IgD-negative memory B cell (primary cell): ENCODE measurements at regions not wholly inside any gene's neighbourhood (a gene's known extent, or its start where the extent isn't known, plus 50 kb on each side); places are given as distances from the start of the nearest gene placed in this dataset.

Experiments
- H3K27ac Mint-ChIP-seq, 3 donors: one replicate each; pipeline ENCODE4 v1.8.0; 2020 to 2022; ENCODE audit warnings: mild to moderate bottlenecking in 3 of 3, mixed read lengths in 3 of 3, moderate library complexity in 1 of 3
- H3K27me3 Mint-ChIP-seq: one replicate; pipeline ENCODE4 v1.8.0; 2021; ENCODE audit warnings: mixed read lengths
- H3K36me3 Mint-ChIP-seq: one replicate; pipeline ENCODE4 v1.8.0; 2020; ENCODE audit warnings: mild to moderate bottlenecking, mixed read lengths
- H3K4me1 Mint-ChIP-seq, 3 donors: one replicate each; pipeline ENCODE4 v1.8.0; 2020 to 2022; ENCODE audit warnings: mixed read lengths in 3 of 3, mild to moderate bottlenecking in 1 of 3
- H3K4me3 Mint-ChIP-seq, 4 donors: one replicate each; pipeline ENCODE4 v1.8.0; 2020 to 2022; ENCODE audit warnings: mild to moderate bottlenecking in 4 of 4, mixed read lengths in 4 of 4, moderate library complexity in 3 of 4
- H3K9me3 Mint-ChIP-seq, 3 donors: one replicate each; pipeline ENCODE4 v1.8.0; 2020 to 2021; ENCODE audit warnings: mixed read lengths in 3 of 3, mild to moderate bottlenecking in 1 of 3

DNA sequence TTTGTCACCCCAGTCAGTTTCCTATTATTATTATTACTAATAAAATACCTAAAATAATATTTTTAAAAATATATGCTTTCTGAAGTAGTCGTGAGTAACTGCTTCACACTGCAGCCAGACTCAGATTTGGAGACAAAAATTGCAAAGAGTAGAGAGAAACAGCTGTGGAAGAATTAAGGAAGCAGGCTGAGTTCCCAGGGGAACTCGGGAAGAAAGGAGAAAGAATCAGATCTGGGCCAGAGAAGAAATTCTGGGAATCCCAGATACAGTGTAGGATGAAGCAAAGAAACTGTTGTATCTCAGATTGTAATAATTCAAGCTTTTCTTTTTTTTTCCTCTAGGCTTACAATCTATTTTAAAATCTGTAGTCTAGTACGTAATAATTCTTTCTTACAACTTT, 182.3 kb downstream of the FTCDNL1 start:
- Mint-ChIP-seq H3K4me3 (no peak overlapping the region), H3K36me3 (no peaks in the 10 kb centered on the region), H3K4me1 (no peaks in the 10 kb centered on the region), H3K27me3 (no peaks in the 10 kb centered on the region), H3K9me3 (peaks cover 0 to 6% (median 0%) of the 10 kb centered on the region in 3 donors), H3K27ac (no peak overlapping the region)

DNA sequence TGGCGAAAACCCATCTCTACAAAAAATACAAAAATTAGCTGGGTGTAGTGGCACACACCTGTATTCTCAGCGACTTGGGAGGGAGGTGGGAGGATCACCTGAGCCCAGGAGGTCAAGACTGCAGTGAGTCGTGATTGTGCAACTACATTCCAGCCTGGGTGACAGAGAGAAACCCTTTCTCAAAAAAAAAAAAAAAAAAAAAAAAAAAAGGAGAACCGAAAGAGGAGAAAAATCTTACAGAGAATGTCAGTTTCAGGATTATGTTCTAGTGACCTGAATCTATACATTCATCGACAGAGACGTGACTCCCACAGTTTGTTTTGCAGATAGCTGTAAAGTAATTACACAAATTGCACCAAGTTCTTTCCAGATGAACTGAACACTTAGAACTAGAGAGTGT, 187.8 kb downstream of the FTCDNL1 start:
- Mint-ChIP-seq H3K9me3 (peaks cover 0 to 2% (median 2%) of the 10 kb centered on the region in 3 donors), H3K27me3 (peaks cover 12% of the 10 kb centered on the region), H3K4me1 (no peaks in the 10 kb centered on the region), H3K4me3 (no peak overlapping the region), H3K36me3 (no peaks in the 10 kb centered on the region), H3K27ac (no peak overlapping the region)

DNA sequence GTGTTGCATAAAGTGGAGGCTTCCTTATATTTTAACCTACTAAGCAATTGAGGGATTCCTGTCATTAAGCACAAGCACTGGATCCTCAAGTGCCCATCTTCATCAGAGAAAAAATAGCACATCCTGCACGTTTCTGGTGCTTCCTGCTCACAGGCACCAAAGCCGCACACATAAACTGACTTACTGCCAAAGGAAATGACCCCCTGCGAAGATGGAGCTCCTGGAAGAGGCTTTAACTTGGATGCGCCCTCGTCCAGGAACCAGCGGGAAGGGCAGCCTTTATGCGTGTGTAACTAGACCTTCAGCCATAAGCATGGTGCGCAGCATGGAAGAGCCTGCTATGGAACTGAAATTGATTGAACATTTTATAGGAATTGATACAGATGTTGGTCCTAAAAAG, 188.7 kb downstream of the FTCDNL1 start:
- Mint-ChIP-seq H3K4me3 (no peak overlapping the region), H3K9me3 (peaks cover 0 to 4% (median 2%) of the 10 kb centered on the region in 3 donors), H3K27me3 (peaks cover 19% of the 10 kb centered on the region), H3K36me3 (no peaks in the 10 kb centered on the region), H3K27ac (no peak overlapping the region), H3K4me1 (no peaks in the 10 kb centered on the region)

DNA sequence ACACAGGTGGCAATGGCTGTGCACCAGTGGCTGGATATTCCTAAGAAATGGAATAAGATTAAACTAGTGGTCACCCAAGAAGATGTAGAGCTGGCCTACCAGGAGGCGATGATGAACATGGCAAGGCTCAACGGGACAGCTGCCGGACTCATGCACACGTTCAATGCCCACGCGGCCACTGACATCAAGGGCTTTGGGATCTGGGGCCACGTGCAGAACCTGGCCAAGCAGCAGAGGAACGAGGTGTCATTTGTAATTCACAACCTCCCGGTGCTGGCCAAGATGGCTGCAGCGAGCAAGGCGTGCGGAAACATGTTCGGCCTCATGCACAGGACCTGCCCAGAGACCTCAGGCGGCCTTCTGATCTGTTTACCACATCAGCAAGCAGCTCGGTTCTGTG, 190.8 kb downstream of the FTCDNL1 start:
- H3K4me3 Mint-ChIP-seq = no peak overlapping the region
- no peaks in the 10 kb centered on the region for H3K36me3 Mint-ChIP-seq
- no peak overlapping the region for H3K27ac Mint-ChIP-seq
- peaks cover 6 to 8% (median 7%) of the 10 kb centered on the region in 3 donors for H3K9me3 Mint-ChIP-seq
- H3K4me1 Mint-ChIP-seq = no peaks in the 10 kb centered on the region
- peaks cover 22% of the 10 kb centered on the region for H3K27me3 Mint-ChIP-seq

DNA sequence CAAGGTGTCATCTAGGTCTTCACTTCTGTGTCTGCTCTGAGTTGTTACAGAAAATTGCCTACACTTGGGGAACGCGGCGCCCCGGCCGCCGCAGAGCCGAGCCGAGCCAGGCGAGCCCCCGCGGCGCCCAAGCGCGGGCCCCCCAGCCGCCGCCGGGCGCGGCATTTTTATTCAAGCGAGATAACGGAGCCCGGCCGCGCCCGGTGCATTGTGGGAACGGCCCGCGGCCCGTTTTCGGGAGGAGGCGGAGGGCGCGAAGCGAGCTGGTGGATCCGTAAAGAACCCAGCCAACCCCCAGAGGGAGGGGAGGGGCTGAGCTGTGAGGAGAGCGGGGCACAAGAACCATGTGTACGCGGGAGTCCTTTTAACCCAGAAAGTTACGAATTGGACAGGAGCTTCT, 191.8 kb downstream of the FTCDNL1 start:
- Mint-ChIP-seq H3K4me1 (no peaks in the 10 kb centered on the region), H3K9me3 (peaks cover 7 to 8% (median 8%) of the 10 kb centered on the region in 3 donors), H3K27ac (no peak overlapping the region), H3K4me3 (no peak overlapping the region), H3K27me3 (peaks cover 22% of the 10 kb centered on the region), H3K36me3 (no peaks in the 10 kb centered on the region)

DNA sequence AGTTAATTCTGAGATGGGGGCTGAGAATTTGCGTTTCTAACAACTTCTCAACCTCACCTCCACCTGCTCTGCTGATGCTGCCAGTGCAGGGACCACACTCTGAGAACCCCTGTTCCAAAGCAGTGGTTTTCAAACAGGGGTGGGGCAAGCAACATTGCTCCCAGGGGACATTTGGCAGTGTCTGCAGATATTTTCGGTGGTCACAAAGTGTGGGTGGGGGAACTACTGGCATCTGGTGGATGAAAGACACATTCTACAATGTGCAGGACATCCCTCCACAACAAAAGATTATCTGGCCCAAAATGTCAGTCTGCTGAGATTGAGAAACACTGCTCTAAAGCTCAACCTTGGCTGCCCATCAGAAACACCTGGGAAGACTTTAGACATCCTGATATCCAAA, 188.7 kb upstream of the SATB2 start:
- Mint-ChIP-seq H3K4me1 (peaks cover 1 to 6% (median 2%) of the 10 kb centered on the region in 3 donors), H3K27ac (no peak overlapping the region), H3K4me3 (no peak overlapping the region), H3K9me3 (peaks cover 0 to 2% (median 0%) of the 10 kb centered on the region in 3 donors), H3K36me3 (peaks cover 1% of the 10 kb centered on the region), H3K27me3 (peaks cover 4% of the 10 kb centered on the region)

DNA sequence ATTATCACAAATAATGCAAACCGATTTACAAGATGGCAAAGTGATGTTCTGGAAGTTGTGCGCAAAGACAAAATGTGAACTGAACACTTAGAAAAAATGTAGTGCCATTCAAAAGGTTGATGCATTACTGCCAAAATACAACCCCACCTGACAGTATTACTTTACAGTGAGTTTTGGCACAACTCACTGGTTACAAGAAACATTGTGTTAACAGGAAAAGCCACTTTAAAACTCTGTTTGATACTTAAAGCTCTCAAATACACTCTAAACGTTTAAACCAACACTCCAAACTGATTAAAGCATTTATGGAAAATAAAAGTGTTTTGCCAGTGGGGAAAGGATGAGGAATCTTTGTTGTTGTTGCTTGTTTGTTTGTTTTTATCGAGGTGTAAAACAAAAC, 173.4 kb upstream of the SATB2 start:
- H3K4me3 Mint-ChIP-seq = no peak overlapping the region
- no peaks in the 10 kb centered on the region for H3K4me1 Mint-ChIP-seq
- no peaks in the 10 kb centered on the region for H3K27me3 Mint-ChIP-seq
- no peaks in the 10 kb centered on the region for H3K9me3 Mint-ChIP-seq
- no peak overlapping the region for H3K27ac Mint-ChIP-seq
- no peaks in the 10 kb centered on the region for H3K36me3 Mint-ChIP-seq

DNA sequence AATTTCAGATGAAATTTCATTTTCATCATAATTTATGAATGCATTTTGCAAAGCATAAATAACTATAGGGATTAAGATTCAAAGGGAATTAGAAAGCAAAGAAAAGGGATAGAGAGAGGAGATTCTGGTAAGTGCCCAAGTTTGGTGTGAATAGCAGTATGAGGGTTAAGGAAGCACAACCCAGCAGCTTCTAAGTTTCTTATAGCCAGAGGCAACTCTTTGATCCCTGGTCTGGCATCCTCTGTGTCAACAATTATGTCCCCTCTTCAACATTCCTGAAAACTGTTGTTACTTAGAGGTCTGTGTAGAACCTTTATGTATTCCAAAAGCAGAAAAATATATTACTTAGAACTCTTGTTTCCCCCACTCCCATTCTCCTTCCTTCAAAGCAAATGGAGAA, 171.6 kb upstream of the SATB2 start:
- H3K27me3 Mint-ChIP-seq = peaks cover 2% of the 10 kb centered on the region
- H3K27ac Mint-ChIP-seq = no peak overlapping the region
- no peaks in the 10 kb centered on the region for H3K9me3 Mint-ChIP-seq
- H3K36me3 Mint-ChIP-seq = no peaks in the 10 kb centered on the region
- H3K4me3 Mint-ChIP-seq = no peak overlapping the region
- peaks cover 0 to 1% (median 0%) of the 10 kb centered on the region in 3 donors for H3K4me1 Mint-ChIP-seq

DNA sequence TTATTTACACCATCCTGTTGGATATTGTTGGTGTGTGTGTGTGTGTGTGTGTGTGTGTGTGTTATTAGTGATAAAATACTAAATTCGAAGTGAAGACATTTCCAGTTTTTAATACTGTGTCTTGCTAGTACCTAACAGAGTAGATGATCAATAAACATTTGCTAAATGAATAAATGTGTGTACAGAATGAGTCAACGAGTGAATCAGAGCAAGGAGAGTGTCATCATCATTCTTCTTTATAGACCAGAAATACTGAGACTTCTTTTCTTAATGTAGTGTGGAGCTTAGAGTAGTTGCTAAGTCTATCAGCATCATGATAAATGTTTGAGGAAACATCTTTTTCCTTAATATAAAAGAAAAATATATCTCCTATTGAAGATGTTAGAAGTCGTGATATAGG, 169.7 kb upstream of the SATB2 start:
- Mint-ChIP-seq H3K9me3 (no peaks in the 10 kb centered on the region), H3K27ac (no peak overlapping the region), H3K36me3 (no peaks in the 10 kb centered on the region), H3K4me1 (peaks cover 0 to 1% (median 0%) of the 10 kb centered on the region in 3 donors), H3K27me3 (peaks cover 2% of the 10 kb centered on the region), H3K4me3 (no peak overlapping the region)

DNA sequence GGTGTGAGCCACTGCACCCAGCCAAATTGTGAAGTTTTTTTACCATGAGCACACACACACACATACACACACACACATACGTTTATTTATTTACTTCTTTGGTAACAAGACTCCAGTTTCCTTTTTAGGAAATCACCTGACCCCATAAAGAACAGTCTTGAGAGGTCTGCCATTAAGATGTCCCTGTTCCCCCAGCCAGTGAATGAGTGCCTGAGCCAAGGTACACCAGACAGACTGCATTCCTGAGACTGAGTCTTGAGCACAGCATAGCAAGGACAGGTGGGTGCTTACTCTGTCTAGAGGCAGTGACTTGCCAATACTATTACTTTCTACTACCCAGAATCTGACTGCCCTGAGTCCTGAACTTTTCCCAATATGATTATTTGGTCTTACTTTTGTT, 167.2 kb upstream of the SATB2 start:
- Mint-ChIP-seq H3K9me3 (peaks cover 0 to 1% (median 0%) of the 10 kb centered on the region in 3 donors), H3K27ac (no peak overlapping the region), H3K36me3 (no peaks in the 10 kb centered on the region), H3K27me3 (peaks cover 4% of the 10 kb centered on the region), H3K4me3 (no peak overlapping the region), H3K4me1 (peaks cover 0 to 1% (median 0%) of the 10 kb centered on the region in 3 donors)

DNA sequence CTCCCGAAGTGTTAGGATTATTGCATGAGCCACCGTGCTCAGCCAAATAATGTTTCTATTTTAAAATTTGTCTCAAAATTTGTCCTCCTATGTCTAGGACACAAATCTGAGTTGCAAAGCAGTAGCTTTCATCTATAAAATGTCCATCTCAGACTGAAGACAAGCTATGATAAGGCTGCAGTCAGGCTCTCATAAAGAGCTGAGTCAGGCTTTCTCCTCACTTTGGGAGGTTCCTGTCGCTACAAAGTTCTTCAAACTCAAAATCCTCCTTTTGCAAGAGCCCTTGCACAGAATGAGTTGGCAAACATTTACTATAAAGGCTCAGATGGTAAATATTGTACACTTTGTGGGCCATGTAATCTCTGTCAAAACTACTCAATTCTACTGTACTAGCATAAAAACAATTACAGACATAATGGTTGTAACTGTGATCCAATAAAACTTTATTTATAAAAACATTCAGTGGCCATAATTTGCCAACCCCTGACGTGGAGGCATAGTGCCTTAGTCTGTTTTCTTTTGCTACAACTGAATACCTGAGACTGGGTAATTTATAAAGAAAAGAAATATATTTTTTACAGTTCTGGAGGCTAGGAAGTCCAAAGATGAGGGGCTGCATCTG, 154.9 kb upstream of the SATB2 start:
- peaks cover 5% of the 10 kb centered on the region for H3K27me3 Mint-ChIP-seq
- peaks cover 0 to 2% (median 0%) of the 10 kb centered on the region in 3 donors for H3K9me3 Mint-ChIP-seq
- H3K27ac Mint-ChIP-seq = no peak overlapping the region
- no peaks in the 10 kb centered on the region for H3K36me3 Mint-ChIP-seq
- no peaks in the 10 kb centered on the region for H3K4me1 Mint-ChIP-seq
- H3K4me3 Mint-ChIP-seq = no peak overlapping the region

DNA sequence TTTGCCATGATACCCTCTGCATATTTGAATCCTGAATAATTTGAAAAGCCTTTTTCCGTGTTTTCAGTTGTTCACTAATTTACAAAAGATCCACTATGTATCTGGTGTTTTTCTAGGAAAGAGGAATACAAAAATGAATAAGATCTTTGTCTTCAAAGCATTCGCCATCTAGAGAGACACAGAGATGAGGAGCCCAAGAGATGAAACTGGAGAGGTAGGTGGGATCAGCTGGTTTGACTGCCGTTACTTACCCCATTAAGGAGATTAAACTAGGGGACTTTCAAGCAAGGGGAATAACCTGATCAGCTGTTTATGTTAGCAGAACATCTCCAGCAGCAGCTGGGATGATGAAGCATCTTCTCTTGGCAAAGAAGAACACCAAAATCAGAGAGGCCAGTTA, 150.2 kb upstream of the SATB2 start:
- Mint-ChIP-seq H3K27ac (no peak overlapping the region), H3K36me3 (no peaks in the 10 kb centered on the region), H3K27me3 (peaks cover 7% of the 10 kb centered on the region), H3K4me3 (no peak overlapping the region), H3K9me3 (peaks cover 0 to 2% (median 0%) of the 10 kb centered on the region in 3 donors), H3K4me1 (peaks cover 0 to 4% (median 0%) of the 10 kb centered on the region in 3 donors)

DNA sequence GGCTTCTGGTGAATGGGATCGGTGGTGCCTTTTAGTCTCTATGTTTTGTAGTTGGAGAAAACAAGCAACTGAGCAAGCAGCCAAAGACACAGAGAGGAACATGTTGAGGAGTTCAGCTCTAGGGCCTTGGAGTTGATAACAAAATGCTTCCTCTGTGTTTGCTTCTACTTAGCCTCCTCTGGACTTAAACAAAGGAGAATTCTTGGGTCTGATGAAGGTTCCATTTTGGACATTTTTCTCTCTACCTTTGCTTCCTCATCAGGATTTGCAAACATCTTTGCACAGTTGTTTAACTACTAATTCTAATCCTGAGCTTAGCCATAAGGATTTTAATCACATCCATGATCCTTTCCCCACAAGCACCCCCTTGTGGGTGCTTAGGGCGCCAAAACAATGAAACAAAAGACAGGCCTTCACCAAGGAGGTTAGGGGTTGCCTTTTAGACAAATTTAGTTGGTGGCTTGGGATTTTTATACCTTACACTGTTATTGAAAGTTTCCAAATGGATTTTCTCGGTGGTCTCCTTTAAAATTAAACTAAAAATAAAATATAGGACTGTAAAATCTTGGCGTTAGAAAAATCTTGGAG, 148.5 kb upstream of the SATB2 start:
- H3K27ac Mint-ChIP-seq = peak overlapping the region in 1 of 3 donors; percentile 2
- peaks cover 0 to 4% (median 0%) of the 10 kb centered on the region in 3 donors for H3K4me1 Mint-ChIP-seq
- no peak overlapping the region for H3K4me3 Mint-ChIP-seq
- peaks cover 0 to 1% (median 0%) of the 10 kb centered on the region in 3 donors for H3K9me3 Mint-ChIP-seq
- H3K36me3 Mint-ChIP-seq = no peaks in the 10 kb centered on the region
- H3K27me3 Mint-ChIP-seq = peaks cover 11% of the 10 kb centered on the region

DNA sequence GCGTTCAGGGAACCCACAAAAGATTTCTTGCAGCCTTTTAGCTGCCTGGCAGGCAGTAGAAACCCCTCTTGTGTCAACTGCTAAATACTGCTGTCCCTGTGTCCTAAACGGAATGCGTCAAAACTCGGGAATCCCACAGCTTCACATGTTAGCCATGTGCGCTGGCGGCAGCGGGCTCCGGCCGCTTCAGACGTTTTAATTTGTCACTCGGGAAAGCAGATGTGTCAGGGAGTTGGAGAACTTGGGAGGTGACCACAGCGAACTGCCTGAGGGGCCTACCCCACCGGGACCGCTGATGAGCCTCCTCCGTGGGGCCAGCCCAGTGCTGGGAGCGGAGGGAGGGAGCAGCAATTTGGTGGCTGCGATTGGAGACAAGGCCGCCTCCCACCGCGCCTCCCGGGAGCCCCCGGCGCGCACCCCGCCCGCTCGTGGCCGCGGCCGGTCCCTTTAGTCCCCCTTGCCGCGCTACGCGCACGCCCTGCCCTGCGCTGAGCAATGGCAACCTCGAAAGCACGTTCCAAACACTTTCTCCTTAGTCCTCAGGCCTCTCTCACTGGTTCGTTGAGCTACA, 146.1 kb upstream of the SATB2 start:
- Mint-ChIP-seq H3K27me3 (peaks cover 10% of the 10 kb centered on the region), H3K36me3 (no peaks in the 10 kb centered on the region), H3K4me3 (no peak overlapping the region), H3K4me1 (peaks cover 0 to 4% (median 0%) of the 10 kb centered on the region in 3 donors), H3K27ac (no peak overlapping the region), H3K9me3 (no peaks in the 10 kb centered on the region)

DNA sequence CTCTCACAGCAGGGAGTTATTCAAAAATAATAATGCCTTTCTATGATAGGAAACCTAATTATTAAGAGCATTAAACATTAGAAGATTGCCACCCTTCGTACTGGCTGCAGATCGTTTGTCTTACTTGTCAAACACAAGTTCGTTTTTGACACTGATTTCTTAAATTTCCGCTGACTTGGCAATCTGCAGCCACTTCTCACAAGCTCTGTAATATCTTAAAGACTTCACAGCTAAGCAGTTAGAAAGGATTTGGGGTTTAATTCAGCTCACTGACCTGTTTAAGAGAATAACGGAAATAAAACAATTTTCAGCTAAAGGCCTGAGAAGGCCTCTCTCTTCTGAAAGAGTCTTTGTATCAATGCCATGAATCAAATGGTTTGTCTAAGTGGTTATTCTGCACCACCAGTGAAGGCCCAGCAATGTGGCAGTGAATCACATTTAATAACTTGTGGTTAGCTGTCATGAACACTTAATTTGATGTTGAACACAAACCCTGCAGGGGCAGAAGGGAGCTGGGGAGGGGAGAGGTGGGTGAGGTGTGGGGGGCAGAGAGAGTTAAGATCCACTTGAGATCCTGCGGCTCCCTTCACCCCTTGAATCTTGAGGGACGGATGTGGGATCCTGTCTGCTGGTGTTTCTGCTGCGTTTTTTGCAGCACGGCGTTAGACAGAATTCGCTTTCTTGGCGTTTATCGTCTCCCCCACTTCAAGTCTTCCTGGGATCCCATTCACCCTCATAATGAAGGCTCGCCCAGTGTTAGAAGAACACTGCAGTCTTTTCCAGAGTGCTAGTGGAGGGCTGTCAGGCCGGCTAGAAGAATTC, 145.4 kb upstream of the SATB2 start:
- peaks cover 0 to 4% (median 0%) of the 10 kb centered on the region in 3 donors for H3K4me1 Mint-ChIP-seq
- H3K36me3 Mint-ChIP-seq = no peaks in the 10 kb centered on the region

More for the DNA sequence above, 145.4 kb upstream of the SATB2 start:
- Mint-ChIP-seq H3K9me3 (no peaks in the 10 kb centered on the region), H3K4me3 (peak overlapping the region in 1 of 4 donors; percentile 17), H3K27me3 (peaks cover 7% of the 10 kb centered on the region), H3K27ac (no peak overlapping the region)
